SU-DHL-6 (cell line): ENCODE measurements at regions not wholly inside any gene's neighbourhood (a gene's known extent, or its start where the extent isn't known, plus 50 kb on each side); places are given as distances from the start of the nearest gene placed in this dataset.

ENCODE experiments used
- CTCF ChIP-seq: fragments of 200-600 bp; sonication (generic); IDR thresholded peaks from one replicate; pipeline ENCODE4 v1.5.1; 2017; ENCODE audit warnings: antibody characterized with exemption, mild to moderate bottlenecking, low read length, moderate library complexity; ENCODE audit not compliant: insufficient read depth, poor library complexity, severe bottlenecking
- EZH2phosphoT487 ChIP-seq: fragments of 200-600 bp; sonication (generic), shearing (Covaris generic); conservative IDR thresholded peaks from 2 replicates; pipeline ENCODE4 v1.6.1; 2018; ENCODE audit warnings: mild to moderate bottlenecking, antibody characterized with exemption, low read length, moderate library complexity, mixed read lengths

DNA sequence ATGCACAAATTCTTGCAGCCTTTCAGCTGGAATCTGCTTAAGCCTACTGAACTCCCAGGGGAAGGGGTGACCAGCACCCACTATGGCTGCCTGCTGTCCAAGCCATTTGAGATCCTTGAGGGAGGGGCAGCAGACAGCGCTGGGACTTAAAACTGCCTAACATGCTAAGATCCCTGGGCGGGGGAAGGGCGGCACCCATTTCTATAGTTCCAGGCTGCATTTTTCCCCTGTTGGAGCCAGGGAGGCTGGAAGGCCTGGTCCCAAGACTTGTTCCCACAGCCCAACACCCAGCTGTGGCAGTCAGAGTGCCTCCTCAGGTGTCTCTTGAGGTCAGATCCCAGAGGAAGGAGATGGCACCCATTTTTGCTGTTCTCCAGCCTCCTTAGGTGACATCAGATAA is 1061.3 kb upstream of the COX7C start:
- TF ChIP-seq EZH2phosphoT487 (no peak), CTCF (no peak)
